ENCODE measurements at regions not wholly inside any gene's neighbourhood (a gene's known extent, or its start where the extent isn't known, plus 50 kb on each side); places are given as distances from the start of the nearest gene placed in this dataset.
A peak's percentile ranks its signal among the peaks of the same experiment; 100 is the strongest.

DNA sequence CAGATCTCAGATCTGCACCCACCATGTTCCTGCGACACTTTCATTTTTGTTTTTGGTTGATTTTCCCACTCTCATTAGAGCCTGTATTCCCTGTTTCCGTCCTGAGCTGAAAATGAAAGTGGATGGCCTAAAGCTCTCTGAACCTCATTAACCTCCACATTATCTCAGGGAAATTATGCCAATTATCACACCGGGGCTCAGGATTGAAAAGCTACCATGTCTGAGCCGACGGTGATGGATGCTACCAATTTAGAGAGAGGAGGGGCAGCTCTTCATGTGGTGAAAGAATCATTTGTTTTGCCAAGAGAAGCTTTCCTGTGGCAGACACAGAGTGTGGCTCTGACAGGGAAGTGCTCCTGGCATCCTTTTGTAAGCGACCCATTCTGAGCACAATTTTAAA, 410.4 kb upstream of the CDH11 start:
- TF ChIP-seq, protein P1, sequence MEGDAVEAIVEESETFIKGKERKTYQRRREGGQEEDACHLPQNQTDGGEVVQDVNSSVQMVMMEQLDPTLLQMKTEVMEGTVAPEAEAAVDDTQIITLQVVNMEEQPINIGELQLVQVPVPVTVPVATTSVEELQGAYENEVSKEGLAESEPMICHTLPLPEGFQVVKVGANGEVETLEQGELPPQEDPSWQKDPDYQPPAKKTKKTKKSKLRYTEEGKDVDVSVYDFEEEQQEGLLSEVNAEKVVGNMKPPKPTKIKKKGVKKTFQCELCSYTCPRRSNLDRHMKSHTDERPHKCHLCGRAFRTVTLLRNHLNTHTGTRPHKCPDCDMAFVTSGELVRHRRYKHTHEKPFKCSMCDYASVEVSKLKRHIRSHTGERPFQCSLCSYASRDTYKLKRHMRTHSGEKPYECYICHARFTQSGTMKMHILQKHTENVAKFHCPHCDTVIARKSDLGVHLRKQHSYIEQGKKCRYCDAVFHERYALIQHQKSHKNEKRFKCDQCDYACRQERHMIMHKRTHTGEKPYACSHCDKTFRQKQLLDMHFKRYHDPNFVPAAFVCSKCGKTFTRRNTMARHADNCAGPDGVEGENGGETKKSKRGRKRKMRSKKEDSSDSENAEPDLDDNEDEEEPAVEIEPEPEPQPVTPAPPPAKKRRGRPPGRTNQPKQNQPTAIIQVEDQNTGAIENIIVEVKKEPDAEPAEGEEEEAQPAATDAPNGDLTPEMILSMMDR (IDR thresholded peaks at IDR 0.05): no peak
- Histone ChIP-seq H3K36me3 (no peaks in the 10 kb centered on the region), H3K4me1 (no peaks in the 10 kb centered on the region), H3K9me3 (peaks cover 0 to 2% of the 10 kb centered on the region in 2 donors), H3K27ac (no peak overlapping the region), H3K4me3 (peak overlapping the region in 1 of 2 donors; percentile 21), H3K27me3 (no peaks in the 10 kb centered on the region)
- intact Hi-C loops (cut with DNase I; ENCODE audit: low total_unique reads): no loop called here
- DNase-seq: no peak

GRCh38 chr16:65531475-65531874, 409.6 kb upstream of the CDH11 start:
- TF ChIP-seq POLR2A (IDR thresholded peaks at IDR 0.05): no peak
- TF ChIP-seq, protein P1 (IDR thresholded peaks at IDR 0.05): no peak
- Histone ChIP-seq H3K27me3 (no peaks in the 10 kb centered on the region), H3K4me1 (no peaks in the 10 kb centered on the region), H3K36me3 (no peaks in the 10 kb centered on the region), H3K4me3 (no peak overlapping the region), H3K9me3 (peaks cover 0 to 6% of the 10 kb centered on the region in 2 donors), H3K27ac (no peak overlapping the region)
- intact Hi-C loops (cut with DNase I; ENCODE audit: low total_unique reads): no loop called here
- DNase-seq: no peak

- no peak for DNase-seq
- intact Hi-C loops (cut with DNase I; ENCODE audit: low total_unique reads): no loop called here
- no peak overlapping the region for H3K27ac ChIP-seq
- H3K9me3 ChIP-seq: peaks cover 0 to 6% of the 10 kb centered on the region in 2 donors
- no peak for TF ChIP-seq POLR2A (IDR thresholded peaks at IDR 0.05)
- TF ChIP-seq, protein P1 (IDR thresholded peaks at IDR 0.05): no peak
- no peaks in the 10 kb centered on the region for H3K4me1 ChIP-seq
- H3K4me3 ChIP-seq: no peak overlapping the region
- H3K27me3 ChIP-seq: no peaks in the 10 kb centered on the region
- H3K36me3 ChIP-seq: no peaks in the 10 kb centered on the region
Measured at GRCh38 chr16:65525707-65526106, 403.8 kb upstream of the CDH11 start.

DNA sequence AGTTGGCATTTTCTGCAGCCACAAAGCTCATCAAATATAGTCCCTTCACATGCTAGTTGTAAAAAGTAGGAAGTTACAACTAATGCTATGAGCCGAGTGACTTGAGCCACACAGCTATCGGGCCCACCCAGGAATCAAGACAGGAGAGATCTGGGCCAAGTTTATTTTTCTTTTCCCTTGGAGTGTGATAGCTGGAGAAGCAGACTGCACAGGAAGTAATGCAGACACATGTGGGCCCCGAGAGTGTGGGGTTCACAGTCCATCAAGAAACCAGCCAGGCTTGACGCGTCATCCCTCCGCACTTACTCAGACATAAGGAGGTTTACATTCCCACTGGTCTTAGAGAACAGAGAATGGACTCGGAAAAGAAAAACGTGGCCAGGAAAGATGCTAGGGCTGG, 403.1 kb upstream of the CDH11 start:
- H3K36me3 ChIP-seq: no peaks in the 10 kb centered on the region
- H3K4me1 ChIP-seq: no peaks in the 10 kb centered on the region
- TF ChIP-seq POLR2A (IDR thresholded peaks at IDR 0.05): no peak
- TF ChIP-seq, protein P1 (IDR thresholded peaks at IDR 0.05): no peak
- no peak for DNase-seq
- no peak overlapping the region for H3K27ac ChIP-seq
- intact Hi-C loops (cut with DNase I; ENCODE audit: low total_unique reads): no loop called here
- no peak overlapping the region for H3K4me3 ChIP-seq
- H3K27me3 ChIP-seq: no peaks in the 10 kb centered on the region
- H3K9me3 ChIP-seq: peaks cover 0 to 6% of the 10 kb centered on the region in 2 donors

DNA sequence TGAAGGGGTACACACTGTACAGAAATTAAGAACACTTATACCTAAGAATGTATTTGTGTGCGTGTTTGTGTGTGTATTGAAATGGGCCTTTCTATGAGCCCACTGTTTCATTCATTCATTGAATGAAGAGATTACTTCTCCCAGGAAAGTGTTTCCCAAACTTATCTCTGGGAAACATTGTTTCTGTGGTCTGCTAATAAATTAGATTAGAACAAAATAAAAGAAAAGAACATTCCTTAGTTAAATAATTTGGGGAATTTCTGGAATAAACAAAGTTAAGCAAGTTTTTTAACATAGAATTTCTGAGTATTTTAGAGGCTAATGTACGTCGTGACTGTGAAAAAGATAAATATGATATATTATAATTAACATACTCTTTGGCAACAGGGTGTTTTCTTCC, 402.4 kb upstream of the CDH11 start:
- no peak for DNase-seq
- Histone ChIP-seq H3K4me1 (no peaks in the 10 kb centered on the region), H3K4me3 (no peak overlapping the region), H3K27me3 (no peaks in the 10 kb centered on the region), H3K9me3 (peaks cover 0 to 6% of the 10 kb centered on the region in 2 donors), H3K27ac (no peak overlapping the region), H3K36me3 (no peaks in the 10 kb centered on the region)
- TF ChIP-seq POLR2A (IDR thresholded peaks at IDR 0.05): no peak
- TF ChIP-seq, protein P1 (IDR thresholded peaks at IDR 0.05): no peak
- intact Hi-C loops (cut with DNase I; ENCODE audit: low total_unique reads): no loop called here

Measured in uterus (tissue), 3 donors.